ENCODE measurements at regions not wholly inside any gene's neighbourhood (a gene's known extent, or its start where the extent isn't known, plus 50 kb on each side); places are given as distances from the start of the nearest gene placed in this dataset.
"Not testable (repeated sequence)": the region's sequence is repeated elsewhere in the genome, so short reads cannot be mapped to it uniquely, and the experiment has no call there.

DNA sequence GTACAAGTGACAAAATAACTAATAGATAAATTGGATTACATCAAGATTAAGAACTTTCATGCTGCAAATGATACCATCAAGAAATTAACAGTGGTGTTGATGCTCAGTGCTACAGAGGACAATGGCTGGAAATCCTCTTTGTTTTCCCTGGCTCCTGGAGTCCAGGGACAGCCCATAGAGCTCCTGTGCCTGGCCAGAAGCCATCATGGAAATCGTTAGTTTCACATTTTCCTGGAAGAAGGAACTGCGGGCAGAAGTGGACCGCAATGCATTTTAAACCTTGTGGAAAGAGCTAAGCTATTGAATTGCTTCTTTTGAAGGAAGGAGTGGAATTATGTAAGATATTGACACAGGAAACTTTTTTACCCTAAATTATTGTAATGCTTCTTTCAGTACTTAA lies 276.0 kb downstream of the GJA1 start:
- no peak overlapping the region for H3K27ac Mint-ChIP-seq (ENCODE audit: unreplicated experiment)
- TF ChIP-seq, protein P1, sequence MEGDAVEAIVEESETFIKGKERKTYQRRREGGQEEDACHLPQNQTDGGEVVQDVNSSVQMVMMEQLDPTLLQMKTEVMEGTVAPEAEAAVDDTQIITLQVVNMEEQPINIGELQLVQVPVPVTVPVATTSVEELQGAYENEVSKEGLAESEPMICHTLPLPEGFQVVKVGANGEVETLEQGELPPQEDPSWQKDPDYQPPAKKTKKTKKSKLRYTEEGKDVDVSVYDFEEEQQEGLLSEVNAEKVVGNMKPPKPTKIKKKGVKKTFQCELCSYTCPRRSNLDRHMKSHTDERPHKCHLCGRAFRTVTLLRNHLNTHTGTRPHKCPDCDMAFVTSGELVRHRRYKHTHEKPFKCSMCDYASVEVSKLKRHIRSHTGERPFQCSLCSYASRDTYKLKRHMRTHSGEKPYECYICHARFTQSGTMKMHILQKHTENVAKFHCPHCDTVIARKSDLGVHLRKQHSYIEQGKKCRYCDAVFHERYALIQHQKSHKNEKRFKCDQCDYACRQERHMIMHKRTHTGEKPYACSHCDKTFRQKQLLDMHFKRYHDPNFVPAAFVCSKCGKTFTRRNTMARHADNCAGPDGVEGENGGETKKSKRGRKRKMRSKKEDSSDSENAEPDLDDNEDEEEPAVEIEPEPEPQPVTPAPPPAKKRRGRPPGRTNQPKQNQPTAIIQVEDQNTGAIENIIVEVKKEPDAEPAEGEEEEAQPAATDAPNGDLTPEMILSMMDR (IDR thresholded peaks at IDR 0.05), result no peak
- peaks cover 9% of the 10 kb centered on the region for H3K9me3 Mint-ChIP-seq (ENCODE audit: low read depth)
- no peaks in the 10 kb centered on the region for H3K27me3 Mint-ChIP-seq (ENCODE audit: low read depth)
- H3K4me1 Mint-ChIP-seq (ENCODE audit: low read depth), result no peaks in the 10 kb centered on the region
- no peak for DNase-seq (ENCODE audit: low spot score)
- no peaks in the 10 kb centered on the region for H3K36me3 Mint-ChIP-seq (ENCODE audit: low read depth)
- H3K4me3 Mint-ChIP-seq (ENCODE audit: unreplicated experiment), result no peak overlapping the region

DNA sequence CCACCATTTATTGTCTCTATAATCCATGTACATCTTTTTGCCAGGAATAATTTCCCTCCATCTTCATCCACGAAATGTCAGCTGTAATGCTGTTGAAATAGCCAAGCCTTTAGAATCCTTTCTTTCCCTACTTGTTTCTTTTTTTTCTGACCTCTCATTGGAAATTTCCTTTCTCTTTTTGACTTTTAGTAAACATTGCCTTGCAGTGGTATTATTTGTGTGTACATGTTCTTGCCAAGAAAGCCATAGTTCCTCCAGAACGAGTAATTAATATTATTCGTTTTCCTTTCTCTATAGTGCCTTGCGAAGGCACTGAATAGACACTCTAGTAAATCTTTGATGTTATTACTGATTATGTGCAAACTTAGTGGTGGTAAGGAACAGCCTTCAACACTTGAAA lies 282.2 kb downstream of the GJA1 start:
- Mint-ChIP-seq H3K4me3 (ENCODE audit: unreplicated experiment) (no peak overlapping the region), H3K27ac (ENCODE audit: unreplicated experiment) (no peak overlapping the region), H3K27me3 (ENCODE audit: low read depth) (no peaks in the 10 kb centered on the region), H3K4me1 (ENCODE audit: low read depth) (peaks cover 2% of the 10 kb centered on the region), H3K9me3 (ENCODE audit: low read depth) (peaks cover 19% of the 10 kb centered on the region), H3K36me3 (ENCODE audit: low read depth) (peaks cover 3% of the 10 kb centered on the region)
- TF ChIP-seq, protein P1 (IDR thresholded peaks at IDR 0.05), result no peak
- DNase-seq (ENCODE audit: low spot score), result no peak

DNA sequence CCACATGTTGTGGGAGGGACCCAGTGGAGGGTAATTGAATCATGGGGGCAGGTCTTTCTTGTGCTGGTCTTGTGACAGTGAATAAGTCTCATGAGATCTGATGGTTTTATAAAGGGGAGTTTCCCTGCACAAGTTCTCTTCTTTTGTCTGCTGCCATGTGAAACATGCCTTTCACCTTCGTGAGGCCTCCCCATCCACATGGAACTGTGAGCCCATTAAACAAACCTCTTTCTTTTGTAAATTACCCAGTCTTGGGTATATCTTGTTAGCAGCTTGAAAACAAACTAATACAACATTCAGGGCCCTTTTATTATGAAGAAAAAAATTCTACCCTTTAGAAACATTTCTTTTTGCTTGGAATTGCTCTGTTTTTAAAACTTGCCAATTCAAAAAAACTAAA lies 285.4 kb downstream of the GJA1 start:
- H3K27me3 Mint-ChIP-seq (ENCODE audit: low read depth); H3K4me3 Mint-ChIP-seq (ENCODE audit: unreplicated experiment); H3K4me1 Mint-ChIP-seq (ENCODE audit: low read depth); H3K27ac Mint-ChIP-seq (ENCODE audit: unreplicated experiment); DNase-seq (ENCODE audit: low spot score); H3K36me3 Mint-ChIP-seq (ENCODE audit: low read depth): not testable (repeated sequence)
- peaks cover 19% of the 10 kb centered on the region for H3K9me3 Mint-ChIP-seq (ENCODE audit: low read depth)

DNA sequence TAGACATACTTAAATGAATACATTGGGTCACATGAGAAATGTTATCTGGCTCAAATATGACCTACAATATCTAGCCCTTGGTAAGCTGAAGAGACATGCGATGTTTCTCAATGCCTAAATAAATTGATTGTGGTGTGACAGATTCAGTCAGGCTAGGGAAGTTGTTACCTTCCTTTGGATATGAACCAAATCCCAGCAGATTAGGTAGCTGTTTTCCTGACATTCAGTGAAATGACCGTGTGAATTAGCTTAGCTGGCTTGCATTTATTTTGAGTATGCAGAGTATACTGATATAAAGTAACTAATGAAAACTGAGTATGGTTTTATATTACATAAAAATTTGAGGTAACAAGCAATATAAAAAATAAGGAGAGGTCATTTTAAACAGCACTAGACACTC lies 288.2 kb downstream of the GJA1 start:
- TF ChIP-seq, protein P1 (IDR thresholded peaks at IDR 0.05), result no peak
- H3K4me1 Mint-ChIP-seq (ENCODE audit: low read depth), result peaks cover 8% of the 10 kb centered on the region
- no peak overlapping the region for H3K4me3 Mint-ChIP-seq (ENCODE audit: unreplicated experiment)
- no peak overlapping the region for H3K27ac Mint-ChIP-seq (ENCODE audit: unreplicated experiment)
- H3K27me3 Mint-ChIP-seq (ENCODE audit: low read depth), result no peaks in the 10 kb centered on the region
- no peak for DNase-seq (ENCODE audit: low spot score)
- H3K9me3 Mint-ChIP-seq (ENCODE audit: low read depth), result peaks cover 12% of the 10 kb centered on the region
- peaks cover 2% of the 10 kb centered on the region for H3K36me3 Mint-ChIP-seq (ENCODE audit: low read depth)

DNA sequence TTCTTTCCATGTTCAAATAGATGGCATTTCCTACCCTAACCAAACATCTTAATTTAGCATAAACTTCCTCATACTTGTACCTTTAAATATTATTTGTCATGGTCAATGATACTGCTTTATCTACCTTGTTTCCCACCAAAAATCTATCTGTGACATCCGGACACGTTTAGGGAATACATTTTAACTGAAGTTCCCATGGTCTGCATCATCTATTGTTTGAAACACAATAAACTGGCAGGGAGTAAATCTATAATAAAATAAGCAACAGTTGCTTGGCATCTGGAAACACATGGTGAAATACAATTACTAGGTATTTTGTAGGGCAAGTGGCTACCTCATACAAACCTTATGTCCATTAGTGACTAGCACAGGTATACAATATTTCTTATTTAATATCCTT lies 289.1 kb downstream of the GJA1 start:
- no peak overlapping the region for H3K27ac Mint-ChIP-seq (ENCODE audit: unreplicated experiment)

DNA sequence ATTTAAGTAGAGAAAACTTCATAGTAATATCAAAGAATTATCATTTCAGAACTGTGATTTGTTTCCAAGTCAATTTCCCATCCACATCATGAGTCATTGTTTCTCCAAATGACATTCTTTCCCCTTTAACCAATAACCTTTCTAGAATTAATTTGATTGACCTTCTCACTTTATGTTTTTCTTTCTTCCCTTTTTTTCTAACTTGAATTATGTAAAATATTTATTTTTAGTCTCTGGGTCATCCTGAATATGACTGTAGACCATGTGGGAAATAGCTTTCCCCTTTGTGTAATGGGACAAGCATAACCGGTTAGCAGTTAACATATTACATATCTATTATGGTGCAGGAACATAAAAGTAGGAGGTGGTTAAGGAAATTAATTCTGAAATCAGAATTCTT lies 291.1 kb downstream of the GJA1 start:
- Mint-ChIP-seq H3K27me3 (ENCODE audit: low read depth) (no peaks in the 10 kb centered on the region), H3K36me3 (ENCODE audit: low read depth) (peaks cover 2% of the 10 kb centered on the region), H3K4me1 (ENCODE audit: low read depth) (peaks cover 8% of the 10 kb centered on the region), H3K27ac (ENCODE audit: unreplicated experiment) (peak overlapping the region; percentile 57), H3K9me3 (ENCODE audit: low read depth) (peaks cover 3% of the 10 kb centered on the region), H3K4me3 (ENCODE audit: unreplicated experiment) (no peak overlapping the region)
- TF ChIP-seq, protein P1 (IDR thresholded peaks at IDR 0.05), result no peak
- no peak for DNase-seq (ENCODE audit: low spot score)

More for the DNA sequence above, 289.1 kb downstream of the GJA1 start:
- no peaks in the 10 kb centered on the region for H3K27me3 Mint-ChIP-seq (ENCODE audit: low read depth)
- H3K36me3 Mint-ChIP-seq (ENCODE audit: low read depth), result peaks cover 2% of the 10 kb centered on the region
- DNase-seq (ENCODE audit: low spot score), result no peak
- H3K4me3 Mint-ChIP-seq (ENCODE audit: unreplicated experiment), result no peak overlapping the region
- peaks cover 8% of the 10 kb centered on the region for H3K4me1 Mint-ChIP-seq (ENCODE audit: low read depth)
- peaks cover 12% of the 10 kb centered on the region for H3K9me3 Mint-ChIP-seq (ENCODE audit: low read depth)
- TF ChIP-seq, protein P1 (IDR thresholded peaks at IDR 0.05), result no peak

All from chondrocyte (in vitro differentiated cells).